HG02885 (cell line): ENCODE measurements at regions not wholly inside any gene's neighbourhood (a gene's known extent, or its start where the extent isn't known, plus 50 kb on each side); places are given as distances from the start of the nearest gene placed in this dataset.

Source experiments
- ATAC-seq: cut with Tn5 transposase; IDR thresholded peaks from one replicate; pipeline ENCODE4 v1.9.1; 2021; ENCODE audit warnings: mild to moderate bottlenecking; ENCODE audit not compliant: unreplicated experiment, poor library complexity

GRCh38 chr12:89919241-89919906 is 210.7 kb upstream of the ATP2B1 start:
- ATAC-seq: no peak

GRCh38 chr12:89918172-89918846 is 209.7 kb upstream of the ATP2B1 start:
- ATAC-seq: no peak

- ATAC-seq: no peak
These were observed 201.1 kb upstream of the ATP2B1 start for GRCh38 chr12:89909753-89910152.

- no peak for ATAC-seq
These were observed 199.0 kb upstream of the ATP2B1 start for GRCh38 chr12:89907659-89908058.

GRCh38 chr12:89906824-89907223 is 198.2 kb upstream of the ATP2B1 start:
- ATAC-seq: no peak

GRCh38 chr12:89906178-89906577 is 197.5 kb upstream of the ATP2B1 start:
- no peak for ATAC-seq

GRCh38 chr12:89901906-89902642 is 193.4 kb upstream of the ATP2B1 start:
- no peak for ATAC-seq

- ATAC-seq: no peak
These were observed 192.7 kb upstream of the ATP2B1 start for GRCh38 chr12:89901319-89901718.

- ATAC-seq: no peak
These were observed 191.0 kb upstream of the ATP2B1 start for GRCh38 chr12:89899651-89900050.

- no peak for ATAC-seq
These were observed 187.0 kb upstream of the ATP2B1 start for GRCh38 chr12:89895591-89895990.

GRCh38 chr12:89895101-89895500 is 186.5 kb upstream of the ATP2B1 start:
- ATAC-seq: no peak

GRCh38 chr12:89893972-89894706 is 185.5 kb upstream of the ATP2B1 start:
- no peak for ATAC-seq

- no peak for ATAC-seq
These were observed 183.8 kb upstream of the ATP2B1 start for GRCh38 chr12:89892436-89892835.

GRCh38 chr12:89891933-89892332 is 183.3 kb upstream of the ATP2B1 start:
- no peak for ATAC-seq

GRCh38 chr12:89890161-89890560 is 181.5 kb upstream of the ATP2B1 start:
- no peak for ATAC-seq

GRCh38 chr12:89889062-89889461 is 180.4 kb upstream of the ATP2B1 start:
- ATAC-seq: no peak

GRCh38 chr12:89884952-89885351 is 176.3 kb upstream of the ATP2B1 start:
- ATAC-seq: no peak

GRCh38 chr12:89884416-89884898 is 175.8 kb upstream of the ATP2B1 start:
- no peak for ATAC-seq

GRCh38 chr12:89883630-89884389 is 175.2 kb upstream of the ATP2B1 start:
- ATAC-seq: no peak

- no peak for ATAC-seq
These were observed 174.2 kb upstream of the ATP2B1 start for GRCh38 chr12:89882792-89883191.
